Breast epithelium (tissue), 4 donors: ENCODE measurements at regions not wholly inside any gene's neighbourhood (a gene's known extent, or its start where the extent isn't known, plus 50 kb on each side); places are given as distances from the start of the nearest gene placed in this dataset.

Experiments
- DNase-seq, 2 donors: peaks; one replicate each; pipeline ENCODE4 v3.0.0-alpha.2; 2019; ENCODE audit warnings: low spot score in 2 of 2
- H3K27ac ChIP-seq, 2 donors: fragments of 200-600 bp; sonication (generic) in 1 of 2; one replicate each; pipeline ENCODE4 v1.5.1; 2016 to 2019; ENCODE audit warnings: mild to moderate bottlenecking in 1 of 2
- H3K27me3 ChIP-seq, 2 donors: fragments of 200-600 bp; sonication (generic) in 1 of 2; one replicate each; pipeline versions ENCODE4 v1.5.1 to v1.6.0; 2017 to 2019; ENCODE audit warnings: control low read depth in 1 of 2, mild to moderate bottlenecking in 1 of 2
- H3K36me3 ChIP-seq: fragments of 200-600 bp; one replicate; pipeline ENCODE4 v1.5.1; 2019
- H3K4me1 ChIP-seq, 2 donors: fragments of 200-600 bp; sonication (generic); one replicate each; pipeline ENCODE4 v1.5.1; 2016 to 2019; ENCODE audit warnings: control low read depth in 1 of 2
- H3K4me3 ChIP-seq, 3 donors: fragments of 200-600 bp; sonication (generic); 1 replicate in 2 of 3; 2 replicates in 1 of 3; pipeline ENCODE4 v1.5.1; 2016 to 2019; ENCODE audit warnings: mild to moderate bottlenecking in 3 of 3, moderate library complexity in 2 of 3
- H3K9me3 ChIP-seq, 2 donors: fragments of 200-600 bp; sonication (generic) in 1 of 2; one replicate each; pipeline ENCODE4 v1.5.1; 2016 to 2019; ENCODE audit warnings: control low read depth in 1 of 2
- CTCF ChIP-seq, 3 donors: fragments of 450-650 bp; IDR thresholded peaks; one replicate each; pipeline ENCODE4 v1.5.1; 2016 to 2017; ENCODE audit warnings: antibody characterized with exemption in 3 of 3, mild to moderate bottlenecking in 3 of 3, moderate library complexity in 3 of 3
- POLR2A ChIP-seq: fragments of 450-650 bp; IDR thresholded peaks from one replicate; pipeline ENCODE4 v1.6.1; 2016; ENCODE audit warnings: antibody characterized with exemption, mild to moderate bottlenecking, moderate library complexity
- POLR2AphosphoS5 ChIP-seq, 3 donors: sonication (generic); formaldehyde crosslinking; IDR thresholded peaks; one replicate each; pipeline ENCODE4 v1.6.1; 2017; ENCODE audit warnings: antibody characterized with exemption in 3 of 3
- intact Hi-C: fragments of 100-400 bp; cut with DNase I; formaldehyde crosslinking; loops from one replicate; pipeline ENCODE4 v1.15.1; 2023; ENCODE audit warnings: low total_unique reads

- no peak for DNase-seq
- no peaks in the 10 kb centered on the region for H3K27me3 ChIP-seq
- no peak overlapping the region for H3K27ac ChIP-seq
- no peaks in the 10 kb centered on the region for H3K4me1 ChIP-seq
- intact Hi-C loops: no loop called here
- no peaks in the 10 kb centered on the region for H3K9me3 ChIP-seq
- TF ChIP-seq POLR2A (no peak), CTCF (IDR thresholded peaks at IDR 0.05) (no peak), POLR2AphosphoS5 (IDR thresholded peaks at IDR 0.05) (no peak)
- no peaks in the 10 kb centered on the region for H3K36me3 ChIP-seq
- no peak overlapping the region for H3K4me3 ChIP-seq
Measured at GRCh38 chr14:82052778-82053177, 519.1 kb upstream of the SEL1L start.

GRCh38 chr14:82055515-82056115 lies 522.0 kb upstream of the SEL1L start:
- H3K4me3 ChIP-seq: no peak overlapping the region
- H3K36me3 ChIP-seq: no peaks in the 10 kb centered on the region
- TF ChIP-seq POLR2A (no peak), POLR2AphosphoS5 (IDR thresholded peaks at IDR 0.05) (no peak), CTCF (IDR thresholded peaks at IDR 0.05) (no peak)
- no peak overlapping the region for H3K27ac ChIP-seq
- intact Hi-C loops: no loop called here
- H3K9me3 ChIP-seq: no peaks in the 10 kb centered on the region
- H3K4me1 ChIP-seq: no peaks in the 10 kb centered on the region
- DNase-seq: no peak
- H3K27me3 ChIP-seq: no peaks in the 10 kb centered on the region

GRCh38 chr14:82060219-82060618 lies 526.6 kb upstream of the SEL1L start:
- Histone ChIP-seq H3K36me3 (no peaks in the 10 kb centered on the region), H3K4me3 (no peak overlapping the region), H3K27ac (no peak overlapping the region), H3K9me3 (no peaks in the 10 kb centered on the region), H3K27me3 (no peaks in the 10 kb centered on the region), H3K4me1 (no peaks in the 10 kb centered on the region)
- no peak for DNase-seq
- TF ChIP-seq POLR2AphosphoS5 (IDR thresholded peaks at IDR 0.05): no peak
- no peak for TF ChIP-seq POLR2A
- intact Hi-C loops: no loop called here

GRCh38 chr14:82067221-82067875 lies 533.7 kb upstream of the SEL1L start:
- H3K27me3 ChIP-seq: no peaks in the 10 kb centered on the region
- H3K27ac ChIP-seq: no peak overlapping the region
- intact Hi-C loops: no loop called here
- no peak for DNase-seq
- H3K4me1 ChIP-seq: no peaks in the 10 kb centered on the region
- H3K9me3 ChIP-seq: no peaks in the 10 kb centered on the region
- TF ChIP-seq POLR2A: no peak
- TF ChIP-seq POLR2AphosphoS5 (IDR thresholded peaks at IDR 0.05): no peak
- no peak for TF ChIP-seq CTCF (IDR thresholded peaks at IDR 0.05)
- H3K36me3 ChIP-seq: no peaks in the 10 kb centered on the region
- no peak overlapping the region for H3K4me3 ChIP-seq

GRCh38 chr14:82070040-82070439 lies 536.4 kb upstream of the SEL1L start:
- Histone ChIP-seq H3K27me3 (no peaks in the 10 kb centered on the region), H3K36me3 (no peaks in the 10 kb centered on the region)
- intact Hi-C loops: no loop called here

More at GRCh38 chr14:82070040-82070439, 536.4 kb upstream of the SEL1L start:
- Histone ChIP-seq H3K27ac (no peak overlapping the region), H3K4me1 (no peaks in the 10 kb centered on the region), H3K4me3 (no peak overlapping the region), H3K9me3 (no peaks in the 10 kb centered on the region)
- no peak for DNase-seq
- TF ChIP-seq CTCF (IDR thresholded peaks at IDR 0.05): no peak
- TF ChIP-seq POLR2A: no peak
- no peak for TF ChIP-seq POLR2AphosphoS5 (IDR thresholded peaks at IDR 0.05)
